ENCODE measurements at regions not wholly inside any gene's neighbourhood (a gene's known extent, or its start where the extent isn't known, plus 50 kb on each side); places are given as distances from the start of the nearest gene placed in this dataset.

GRCh38 chr18:22723773-22724172, 209.4 kb upstream of the RBBP8 start:
- no peak overlapping the region for H3K4me3 ChIP-seq (ENCODE audit: low read length)
- no peaks in the 10 kb centered on the region for H3K4me1 ChIP-seq (ENCODE audit: control insufficient read depth, low read length)
- TF ChIP-seq, protein P1, sequence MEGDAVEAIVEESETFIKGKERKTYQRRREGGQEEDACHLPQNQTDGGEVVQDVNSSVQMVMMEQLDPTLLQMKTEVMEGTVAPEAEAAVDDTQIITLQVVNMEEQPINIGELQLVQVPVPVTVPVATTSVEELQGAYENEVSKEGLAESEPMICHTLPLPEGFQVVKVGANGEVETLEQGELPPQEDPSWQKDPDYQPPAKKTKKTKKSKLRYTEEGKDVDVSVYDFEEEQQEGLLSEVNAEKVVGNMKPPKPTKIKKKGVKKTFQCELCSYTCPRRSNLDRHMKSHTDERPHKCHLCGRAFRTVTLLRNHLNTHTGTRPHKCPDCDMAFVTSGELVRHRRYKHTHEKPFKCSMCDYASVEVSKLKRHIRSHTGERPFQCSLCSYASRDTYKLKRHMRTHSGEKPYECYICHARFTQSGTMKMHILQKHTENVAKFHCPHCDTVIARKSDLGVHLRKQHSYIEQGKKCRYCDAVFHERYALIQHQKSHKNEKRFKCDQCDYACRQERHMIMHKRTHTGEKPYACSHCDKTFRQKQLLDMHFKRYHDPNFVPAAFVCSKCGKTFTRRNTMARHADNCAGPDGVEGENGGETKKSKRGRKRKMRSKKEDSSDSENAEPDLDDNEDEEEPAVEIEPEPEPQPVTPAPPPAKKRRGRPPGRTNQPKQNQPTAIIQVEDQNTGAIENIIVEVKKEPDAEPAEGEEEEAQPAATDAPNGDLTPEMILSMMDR (IDR thresholded peaks at IDR 0.05; ENCODE audit: low read depth, low read length, poor library complexity, severe bottlenecking): no peak
- TF ChIP-seq EZH2phosphoT487 (IDR thresholded peaks at IDR 0.05; ENCODE audit: borderline replicate concordance, low read length): no peak
- no peaks in the 10 kb centered on the region for H3K36me3 ChIP-seq (ENCODE audit: control insufficient read depth, low read length)
- H3K4me2 ChIP-seq (ENCODE audit: low read length): no peak overlapping the region
- no peaks in the 10 kb centered on the region for H4K20me1 ChIP-seq (ENCODE audit: control insufficient read depth, insufficient read depth, low read depth, low read length)
- no peak overlapping the region for H3K27ac ChIP-seq (ENCODE audit: low read depth, low read length)
- no peaks in the 10 kb centered on the region for H3K27me3 ChIP-seq (ENCODE audit: control insufficient read depth, low read length)
- H3F3A ChIP-seq (ENCODE audit: control insufficient read depth, insufficient read depth): no peaks in the 10 kb centered on the region
- H3K79me2 ChIP-seq (ENCODE audit: control insufficient read depth, low read length): no peaks in the 10 kb centered on the region
- no peaks in the 10 kb centered on the region for H3K9me2 ChIP-seq (replicated peaks; ENCODE audit: control insufficient read depth, low read length)
- no peaks in the 10 kb centered on the region for H3K9me3 ChIP-seq (ENCODE audit: control insufficient read depth, insufficient read depth, low read length)

- Histone ChIP-seq H3K9me2 (replicated peaks; ENCODE audit: control insufficient read depth, low read length) (no peaks in the 10 kb centered on the region), H3K79me2 (ENCODE audit: control insufficient read depth, low read length) (no peaks in the 10 kb centered on the region), H3F3A (ENCODE audit: control insufficient read depth, insufficient read depth) (no peaks in the 10 kb centered on the region), H3K4me3 (ENCODE audit: low read length) (no peak overlapping the region), H3K9me3 (ENCODE audit: control insufficient read depth, insufficient read depth, low read length) (no peaks in the 10 kb centered on the region), H3K4me1 (ENCODE audit: control insufficient read depth, low read length) (no peaks in the 10 kb centered on the region), H3K27me3 (ENCODE audit: control insufficient read depth, low read length) (no peaks in the 10 kb centered on the region), H4K20me1 (ENCODE audit: control insufficient read depth, insufficient read depth, low read depth, low read length) (no peaks in the 10 kb centered on the region), H3K4me2 (ENCODE audit: low read length) (no peak overlapping the region), H3K27ac (ENCODE audit: low read depth, low read length) (no peak overlapping the region), H3K36me3 (ENCODE audit: control insufficient read depth, low read length) (no peaks in the 10 kb centered on the region)
- TF ChIP-seq, protein P1 (IDR thresholded peaks at IDR 0.05; ENCODE audit: low read depth, low read length, poor library complexity, severe bottlenecking): no peak
- TF ChIP-seq EZH2phosphoT487 (IDR thresholded peaks at IDR 0.05; ENCODE audit: borderline replicate concordance, low read length): no peak
These were observed 206.7 kb upstream of the RBBP8 start for GRCh38 chr18:22726469-22726868.

- H3F3A ChIP-seq (ENCODE audit: control insufficient read depth, insufficient read depth): no peaks in the 10 kb centered on the region
- no peaks in the 10 kb centered on the region for H3K27me3 ChIP-seq (ENCODE audit: control insufficient read depth, low read length)
- no peaks in the 10 kb centered on the region for H3K9me3 ChIP-seq (ENCODE audit: control insufficient read depth, insufficient read depth, low read length)
- no peak overlapping the region for H3K27ac ChIP-seq (ENCODE audit: low read depth, low read length)
- no peak overlapping the region for H3K4me2 ChIP-seq (ENCODE audit: low read length)
- TF ChIP-seq, protein P1 (IDR thresholded peaks at IDR 0.05; ENCODE audit: low read depth, low read length, poor library complexity, severe bottlenecking): no peak
- TF ChIP-seq EZH2phosphoT487 (IDR thresholded peaks at IDR 0.05; ENCODE audit: borderline replicate concordance, low read length): no peak
- no peaks in the 10 kb centered on the region for H4K20me1 ChIP-seq (ENCODE audit: control insufficient read depth, insufficient read depth, low read depth, low read length)
- no peak overlapping the region for H3K4me3 ChIP-seq (ENCODE audit: low read length)
- no peaks in the 10 kb centered on the region for H3K79me2 ChIP-seq (ENCODE audit: control insufficient read depth, low read length)
- H3K36me3 ChIP-seq (ENCODE audit: control insufficient read depth, low read length): no peaks in the 10 kb centered on the region
- no peaks in the 10 kb centered on the region for H3K9me2 ChIP-seq (replicated peaks; ENCODE audit: control insufficient read depth, low read length)
- H3K4me1 ChIP-seq (ENCODE audit: control insufficient read depth, low read length): no peaks in the 10 kb centered on the region
These were observed 205.1 kb upstream of the RBBP8 start for GRCh38 chr18:22728016-22728415.

All from DOHH2 (cell line).